HG02852 (cell line): ENCODE measurements at regions not wholly inside any gene's neighbourhood (a gene's known extent, or its start where the extent isn't known, plus 50 kb on each side); places are given as distances from the start of the nearest gene placed in this dataset.
"Not testable (repeated sequence)": the region's sequence is repeated elsewhere in the genome, so short reads cannot be mapped to it uniquely, and the experiment has no call there.

Experiments used
- ATAC-seq: cut with Tn5 transposase; IDR thresholded peaks from one replicate; pipeline ENCODE4 v1.9.1; 2021; ENCODE audit warnings: mild to moderate bottlenecking, moderate library complexity; ENCODE audit not compliant: unreplicated experiment

DNA sequence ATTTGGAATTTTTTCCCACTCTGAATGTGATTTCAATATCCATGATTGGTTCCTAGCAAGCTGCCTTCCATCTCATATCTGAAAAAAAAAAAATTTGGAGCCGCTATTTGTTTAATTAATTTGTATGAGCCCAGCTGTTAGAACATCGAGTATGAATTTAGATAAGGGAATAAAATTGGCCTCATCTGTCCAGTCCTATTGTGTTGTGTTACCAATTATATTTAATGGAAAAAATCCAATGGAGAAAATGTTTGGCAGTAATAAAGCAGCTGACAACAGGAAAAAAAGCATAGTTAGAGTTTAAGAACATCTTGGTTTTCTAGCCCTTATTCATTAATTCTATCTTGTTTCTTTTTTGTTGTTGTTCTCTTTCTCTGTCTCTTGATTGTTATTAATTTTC, 735.6 kb upstream of the RIOK2 start:
- ATAC-seq: no peak

DNA sequence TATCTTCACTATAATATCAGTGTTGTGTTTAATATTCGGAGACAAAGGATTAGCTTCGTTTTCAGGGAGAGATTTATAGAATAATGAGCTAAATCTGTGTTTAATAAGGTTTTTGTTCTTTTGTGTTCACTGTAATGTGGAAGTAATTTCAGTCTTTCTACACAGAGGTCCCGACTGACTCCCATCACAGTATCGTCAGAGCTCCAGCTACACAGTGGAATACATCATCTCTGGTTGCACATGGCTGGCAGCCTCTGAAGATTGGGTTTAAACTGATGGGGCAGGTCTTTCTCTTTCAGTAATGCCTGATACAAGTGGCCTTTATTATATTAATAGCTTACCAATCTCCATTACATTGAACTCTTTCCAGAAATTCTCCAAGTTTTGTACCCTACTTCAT, 736.7 kb upstream of the RIOK2 start:
- no peak for ATAC-seq

DNA sequence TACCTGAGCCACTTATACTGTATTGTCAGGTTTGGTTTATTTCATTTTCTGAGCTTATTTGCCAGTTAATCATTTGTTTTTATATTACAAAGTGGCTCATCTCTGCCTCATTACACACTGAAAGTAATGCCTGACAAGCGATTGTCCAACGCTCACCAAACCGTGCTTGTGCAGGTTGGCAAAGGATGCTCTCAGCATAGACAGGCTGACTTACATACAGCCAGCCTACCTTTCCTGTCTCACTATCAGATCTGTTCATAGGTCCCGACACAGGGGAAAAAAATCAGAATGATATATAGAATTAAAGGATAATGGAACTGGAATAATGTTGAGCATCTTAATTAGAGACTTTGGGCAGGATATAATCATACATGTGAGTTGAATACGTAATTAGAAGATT, 739.7 kb upstream of the RIOK2 start:
- ATAC-seq: no peak

DNA sequence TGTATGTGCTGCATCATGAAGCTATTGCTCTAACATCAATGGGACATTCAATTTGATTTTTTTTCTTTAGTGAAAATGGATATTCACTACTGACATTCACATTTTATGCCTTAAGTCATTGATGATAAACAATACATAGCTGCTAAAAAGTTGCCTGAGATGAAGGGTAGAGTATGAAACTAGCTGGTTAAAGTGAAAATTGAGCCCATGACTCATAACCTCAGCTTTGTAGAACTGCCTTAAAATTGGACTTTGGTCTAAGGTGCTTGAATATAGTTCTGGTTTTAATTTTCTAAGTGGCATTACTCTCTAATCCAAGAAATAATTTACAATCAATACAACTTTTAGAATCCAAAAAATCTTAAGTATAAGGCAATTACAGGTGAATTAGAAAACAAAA, 740.4 kb upstream of the RIOK2 start:
- no peak for ATAC-seq

DNA sequence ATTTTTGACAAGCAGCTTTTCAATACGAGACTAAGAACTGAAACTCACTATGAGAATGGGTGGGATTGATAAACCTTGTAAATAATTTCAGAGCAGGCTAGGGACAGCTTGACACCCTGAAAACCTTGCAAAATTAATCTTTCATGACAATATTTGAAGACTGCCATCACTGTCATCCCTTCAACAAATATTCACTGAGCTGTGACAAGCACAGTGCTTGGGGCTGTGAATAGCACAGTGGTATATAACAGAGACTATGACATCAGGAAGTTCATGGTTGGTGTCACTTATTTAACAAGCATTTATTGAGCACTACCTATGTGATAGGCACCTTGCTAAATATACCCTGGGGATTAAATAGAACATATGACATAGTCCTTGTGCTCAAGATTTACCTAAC, 741.0 kb upstream of the RIOK2 start:
- ATAC-seq: no peak

DNA sequence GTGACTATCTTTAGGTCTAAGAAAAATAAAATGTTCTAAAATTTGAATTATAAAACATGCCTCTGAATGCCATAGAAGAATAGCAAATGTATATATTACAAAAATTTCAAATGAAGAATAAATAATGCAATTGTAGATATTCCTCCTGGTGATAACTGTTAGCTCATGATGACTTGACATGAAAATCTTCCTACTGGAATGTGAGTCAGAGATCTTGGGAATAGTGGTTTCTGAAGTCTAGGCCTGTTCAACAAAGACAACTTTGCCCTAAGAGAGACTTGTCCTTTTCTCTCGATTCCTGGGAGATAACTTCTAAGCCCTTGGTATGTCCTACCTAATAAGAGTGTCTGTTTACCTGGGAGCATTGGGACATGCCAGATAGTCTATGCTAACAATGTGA, 746.3 kb upstream of the RIOK2 start:
- no peak for ATAC-seq

DNA sequence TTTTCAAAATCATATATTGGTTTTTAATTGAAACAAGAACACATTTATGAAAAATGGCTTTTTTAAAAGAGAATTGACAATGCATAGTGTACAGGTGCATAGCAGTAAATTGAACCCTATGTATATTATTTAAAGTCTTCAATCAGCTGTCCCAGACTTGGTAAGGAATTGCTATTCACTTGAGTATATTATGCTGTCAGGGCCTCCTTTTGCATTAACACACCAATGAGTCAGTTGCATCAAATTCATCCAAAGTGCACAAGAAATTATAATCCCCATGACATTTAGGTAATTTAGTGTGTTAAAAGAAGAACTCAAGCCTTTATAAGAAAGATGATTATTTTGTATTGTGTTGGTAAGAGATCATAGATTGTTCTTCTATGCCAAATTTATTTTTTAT, 748.8 kb upstream of the RIOK2 start:
- no peak for ATAC-seq

DNA sequence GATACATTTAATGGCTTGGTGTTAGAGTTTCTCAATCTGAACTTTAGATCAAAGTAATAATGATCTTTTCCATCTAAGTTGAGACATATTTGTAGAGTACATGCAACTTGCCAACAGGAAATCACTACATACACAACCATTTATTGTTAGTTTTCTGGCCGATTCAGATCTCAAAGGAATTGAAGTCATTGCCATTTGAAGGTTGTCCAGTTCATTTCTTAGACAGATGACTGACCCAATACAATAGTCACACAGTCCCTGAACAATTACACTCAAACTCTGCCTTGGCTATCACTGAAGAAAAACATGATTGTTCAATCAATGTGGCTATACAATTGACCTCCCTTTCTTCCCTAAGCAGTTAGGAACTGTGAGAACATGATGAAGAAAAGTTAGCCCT, 753.2 kb upstream of the RIOK2 start:
- ATAC-seq: no peak

DNA sequence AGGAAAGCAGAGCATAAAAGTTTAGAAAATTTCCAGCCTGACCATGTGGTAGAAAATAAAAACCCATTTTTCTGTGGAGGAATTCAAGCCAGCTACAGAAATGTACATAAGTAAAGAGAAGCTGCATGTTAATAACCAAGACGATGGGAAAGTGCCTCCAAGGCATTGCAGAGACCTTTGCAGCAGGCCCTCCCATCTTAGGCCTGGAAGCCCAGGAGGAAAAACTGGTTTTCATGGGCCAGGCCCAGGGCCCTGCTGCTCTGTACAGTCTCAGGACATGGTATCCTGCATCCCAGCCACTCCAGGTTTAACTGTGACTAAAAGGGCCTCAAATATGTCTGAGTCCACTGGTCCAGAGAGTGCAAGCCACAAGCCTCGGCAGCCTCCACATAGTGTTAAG, 754.8 kb upstream of the RIOK2 start:
- no peak for ATAC-seq

DNA sequence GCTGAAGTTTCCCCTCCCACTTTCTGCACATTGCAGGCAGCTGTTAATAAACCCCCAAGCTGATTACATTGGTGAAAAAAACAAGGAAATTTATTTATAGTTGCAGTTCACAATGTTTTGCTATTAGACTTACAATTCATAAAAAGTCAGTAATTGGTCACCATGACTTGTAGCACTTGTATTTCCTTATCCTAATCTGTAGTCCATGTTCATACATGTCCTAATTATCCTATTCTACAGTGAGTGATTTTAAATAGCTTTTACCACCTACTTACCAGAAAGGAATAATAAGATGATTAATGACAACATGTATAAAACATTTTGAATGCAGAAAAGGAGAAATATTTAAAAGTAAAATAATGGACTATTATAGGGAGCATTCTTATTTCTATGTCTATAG, 760.0 kb upstream of the RIOK2 start:
- no peak for ATAC-seq

DNA sequence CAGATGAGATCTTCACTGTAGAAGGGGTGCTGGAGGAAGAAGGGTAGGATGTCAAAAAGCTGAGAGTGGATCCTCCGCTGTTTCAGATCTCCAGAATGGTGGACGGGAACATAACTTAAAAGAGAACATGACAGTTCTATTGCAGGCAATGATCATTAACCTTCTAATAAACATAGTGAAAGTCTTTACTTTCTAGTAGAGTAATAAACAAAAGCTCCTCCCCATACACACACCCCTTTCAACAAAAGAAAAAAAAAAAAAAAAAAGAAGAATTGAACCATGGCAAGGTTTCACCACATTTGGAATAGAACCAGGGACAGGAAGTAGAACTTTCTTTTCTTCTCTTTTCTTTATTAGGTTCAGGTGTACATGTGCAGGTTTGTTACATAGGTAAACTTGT, 768.1 kb upstream of the RIOK2 start:
- no peak for ATAC-seq

DNA sequence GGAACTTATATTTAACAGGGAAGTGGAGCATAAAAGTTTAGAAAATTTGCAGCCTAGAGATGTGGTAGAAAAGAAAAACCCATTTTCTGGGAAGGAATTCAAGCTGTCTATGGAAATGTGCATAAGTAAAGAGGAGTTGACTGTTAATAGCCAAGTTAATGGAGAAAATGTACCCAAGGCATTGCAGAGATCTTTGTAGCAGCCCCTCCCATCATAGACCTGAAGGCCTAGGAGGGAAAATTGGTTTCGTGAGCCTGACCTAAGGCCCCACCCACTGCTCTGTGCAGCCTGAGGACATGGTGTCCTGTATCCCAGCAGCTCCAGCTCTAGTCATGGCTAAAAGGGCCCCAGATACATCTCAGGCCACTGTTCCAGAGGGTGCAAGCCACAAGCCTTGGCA, 772.4 kb upstream of the RIOK2 start:
- no peak for ATAC-seq

DNA sequence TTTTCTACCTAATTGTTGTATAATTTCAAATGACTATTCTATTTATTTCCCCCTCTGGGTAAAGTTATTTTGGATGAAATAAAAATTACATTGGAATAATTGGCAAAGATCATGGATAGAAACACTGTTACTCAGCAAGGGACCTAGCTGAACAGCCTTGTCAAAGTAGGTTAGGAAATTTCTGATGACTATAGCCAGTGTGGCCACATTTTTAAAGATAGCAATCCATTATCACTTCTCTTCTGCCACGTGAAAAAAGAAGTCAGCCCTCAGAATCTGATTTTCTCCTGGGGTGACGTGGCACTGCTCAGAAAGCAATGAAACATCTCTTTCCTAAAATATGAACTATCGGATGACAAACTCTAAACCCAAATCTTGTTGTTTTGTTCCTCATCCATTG, 784.2 kb upstream of the RIOK2 start:
- no peak for ATAC-seq

DNA sequence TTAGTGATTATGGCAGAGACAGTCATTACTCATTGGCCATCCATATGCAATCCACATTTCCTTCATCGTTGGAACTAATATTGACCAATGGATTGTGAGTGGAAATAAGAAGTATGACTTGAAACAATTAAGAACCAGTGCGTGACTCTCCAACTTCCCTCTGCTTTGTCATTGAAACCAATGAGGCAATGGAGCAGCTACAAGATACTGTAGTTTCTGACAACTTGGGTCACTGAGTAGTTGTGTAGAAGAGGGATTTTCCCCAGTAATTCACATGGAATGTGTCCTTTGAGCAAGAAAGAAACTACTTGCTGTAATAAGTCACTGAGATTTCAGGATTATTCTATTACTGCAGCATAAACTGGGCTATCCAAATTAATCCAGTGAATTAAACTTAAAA, 785.3 kb upstream of the RIOK2 start:
- no peak for ATAC-seq

DNA sequence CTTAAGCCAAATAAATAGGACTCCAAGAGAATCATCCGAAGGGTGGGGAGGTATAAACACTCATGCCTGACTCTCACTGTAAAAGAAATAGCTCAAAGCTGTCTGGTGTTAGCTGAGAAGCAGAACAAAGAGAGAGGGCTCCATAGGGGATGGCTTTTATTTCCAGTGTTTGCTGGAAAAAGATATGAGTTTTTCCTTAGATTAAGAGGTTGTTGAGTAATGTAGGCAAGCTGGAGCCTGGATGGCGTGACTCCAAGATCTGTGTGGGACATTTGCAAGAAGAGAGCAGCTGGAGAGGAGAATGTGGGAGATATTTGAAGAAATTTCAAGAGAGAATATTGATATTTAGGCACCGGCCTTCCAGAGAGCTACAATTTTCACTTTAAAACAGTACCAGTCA, 793.7 kb upstream of the RGMB start:
- no peak for ATAC-seq

DNA sequence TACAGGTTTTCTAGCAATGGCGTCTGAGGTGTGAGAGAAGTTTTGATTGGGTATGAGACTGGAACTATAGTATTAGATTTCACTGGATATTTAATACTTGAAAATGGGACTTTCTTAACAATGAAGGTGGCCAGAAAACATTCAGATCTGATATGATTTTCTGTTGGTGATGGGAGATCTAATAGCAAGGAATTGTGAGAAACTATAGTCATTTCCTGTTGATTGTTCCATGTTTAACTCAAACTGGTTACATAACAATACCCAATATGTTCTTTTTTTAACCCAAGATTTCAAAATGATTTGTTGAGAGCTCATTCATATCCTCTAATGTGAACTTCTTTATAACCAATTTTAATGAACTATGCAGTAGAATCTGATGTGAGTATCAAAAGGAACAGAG, 793.2 kb upstream of the RGMB start:
- no peak for ATAC-seq

DNA sequence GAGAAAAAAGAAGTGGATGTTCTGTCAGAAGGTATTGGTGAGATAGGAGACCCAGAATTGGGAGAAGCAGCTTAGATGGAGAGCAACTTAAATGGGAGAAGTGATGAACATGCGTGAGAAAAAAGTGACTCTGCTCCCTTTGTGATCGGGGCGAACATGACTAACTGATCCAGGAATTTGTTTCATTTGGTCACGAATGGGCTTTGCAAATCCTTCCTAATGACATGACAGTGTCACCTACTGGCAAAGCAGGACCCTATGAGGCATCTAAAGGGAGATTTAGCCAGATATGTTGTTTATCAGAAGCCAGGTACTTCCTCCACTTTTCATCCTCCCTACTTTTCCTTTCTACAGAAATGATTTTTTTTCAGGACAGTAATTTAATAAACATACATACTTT, 787.4 kb upstream of the RGMB start:
- ATAC-seq: no peak

DNA sequence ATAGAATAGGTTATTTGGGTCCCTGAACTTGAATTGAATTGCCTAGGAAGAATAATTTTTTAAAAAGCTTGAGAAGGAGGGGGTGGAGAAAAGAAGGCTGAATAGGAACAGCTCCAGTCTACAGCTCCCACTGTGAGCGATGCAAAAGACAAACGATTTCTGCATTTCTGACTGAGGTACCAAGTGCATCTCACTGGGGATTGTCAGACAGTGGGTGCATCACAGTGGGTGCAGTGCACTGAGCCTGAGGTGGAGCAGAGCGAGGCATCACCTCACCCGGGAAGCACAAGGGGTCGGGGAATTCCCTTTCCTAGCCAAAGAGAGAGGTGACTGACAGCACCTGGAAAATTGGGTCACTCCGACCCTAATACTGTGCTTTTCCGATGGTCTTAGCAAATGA, 782.2 kb upstream of the RGMB start:
- ATAC-seq: no peak

DNA sequence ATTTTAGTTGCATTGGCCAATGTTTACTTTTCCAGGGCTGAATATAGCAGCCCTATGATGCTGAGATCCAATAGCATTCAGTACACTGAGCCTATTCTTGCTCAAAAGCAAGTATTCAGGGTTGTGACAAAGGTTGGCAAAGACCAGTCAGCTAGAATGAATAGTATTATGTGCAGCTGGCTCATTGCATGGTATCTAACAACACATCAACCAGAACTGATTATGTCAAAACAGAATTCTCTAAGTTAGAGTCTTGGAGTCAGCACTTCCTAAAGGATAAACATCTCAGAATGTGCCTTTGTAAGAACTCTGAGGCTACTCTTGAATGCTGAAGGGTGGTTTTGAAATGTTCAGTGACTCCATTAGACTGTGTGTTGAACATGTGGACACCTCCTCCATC, 774.5 kb upstream of the RGMB start:
- ATAC-seq: no peak

DNA sequence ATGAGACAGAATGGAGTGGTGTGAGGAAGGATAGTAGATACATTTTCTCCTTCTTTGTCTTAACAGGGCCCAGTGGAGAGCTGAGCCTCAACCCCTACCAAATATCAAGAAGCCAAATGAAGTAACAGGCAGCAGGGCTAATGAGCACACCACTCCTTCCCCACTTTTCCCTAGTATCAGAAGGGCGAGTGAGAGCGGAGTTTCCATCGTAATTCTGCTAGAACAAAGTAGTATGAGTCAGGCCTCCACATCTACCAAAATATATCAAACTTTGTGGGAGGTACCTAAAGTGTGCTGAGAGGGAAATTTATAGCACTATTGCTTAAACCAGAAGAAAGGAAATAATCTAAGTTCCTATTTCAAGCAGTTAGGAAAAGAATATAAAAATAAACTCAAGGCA, 769.0 kb upstream of the RGMB start:
- ATAC-seq: no peak

DNA sequence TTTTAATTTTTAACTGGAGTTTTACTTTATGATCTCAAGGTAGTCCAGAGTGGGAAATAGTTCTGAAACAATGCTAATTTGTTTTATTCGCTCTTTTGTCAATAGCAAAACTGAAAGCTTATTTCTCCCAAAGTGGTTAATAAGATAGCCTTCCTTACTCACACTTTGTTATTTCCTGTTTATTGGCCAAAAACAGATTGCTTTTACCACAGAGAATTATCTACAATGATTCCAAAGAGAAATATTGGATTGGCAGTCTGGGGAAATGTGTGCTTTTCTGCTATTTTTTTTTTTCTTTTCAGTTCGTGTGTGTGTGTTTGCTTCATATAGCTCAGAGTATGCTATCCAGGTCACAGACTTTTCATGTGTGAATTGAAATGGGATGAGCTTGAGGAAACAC, 756.7 kb upstream of the RGMB start:
- no peak for ATAC-seq

DNA sequence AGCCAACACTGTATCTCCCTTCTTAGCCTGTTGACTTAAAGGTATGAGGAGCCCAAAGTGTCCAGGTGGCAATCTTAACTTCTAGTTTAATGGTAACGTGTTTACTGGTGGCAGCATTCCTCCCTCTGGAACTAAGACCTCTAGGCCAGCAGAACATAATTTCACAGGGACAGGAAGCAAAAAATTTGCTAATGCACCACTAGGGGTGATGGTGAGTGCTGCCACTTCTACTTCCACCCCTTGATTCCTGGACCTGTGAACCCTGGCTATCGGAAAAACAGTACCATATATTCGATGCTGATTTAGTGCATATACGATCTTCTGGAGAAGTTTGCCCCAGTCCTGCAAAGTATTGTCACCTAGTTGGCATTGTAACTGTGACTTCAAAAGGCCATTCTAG, 743.2 kb upstream of the RGMB start:
- not testable (repeated sequence) for ATAC-seq

DNA sequence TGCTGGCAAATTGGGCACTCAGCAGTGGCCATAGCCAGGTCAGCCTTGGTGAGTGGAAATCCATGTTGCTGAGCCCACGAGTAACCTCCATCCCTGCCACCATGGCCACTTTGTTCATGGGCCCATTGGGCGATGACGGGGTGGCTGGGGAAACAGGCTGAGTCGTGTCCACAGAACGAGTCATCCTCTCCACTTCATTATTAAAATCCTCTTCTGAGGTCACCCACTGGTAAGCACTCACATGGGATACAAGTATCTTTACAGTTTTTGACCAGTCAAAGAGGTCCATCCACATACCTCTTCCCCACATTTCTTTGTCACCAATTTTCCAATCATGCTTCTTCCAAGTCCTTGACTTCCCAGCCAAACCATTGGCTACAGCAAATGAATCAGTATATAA, 742.4 kb upstream of the RGMB start:
- not testable (repeated sequence) for ATAC-seq

DNA sequence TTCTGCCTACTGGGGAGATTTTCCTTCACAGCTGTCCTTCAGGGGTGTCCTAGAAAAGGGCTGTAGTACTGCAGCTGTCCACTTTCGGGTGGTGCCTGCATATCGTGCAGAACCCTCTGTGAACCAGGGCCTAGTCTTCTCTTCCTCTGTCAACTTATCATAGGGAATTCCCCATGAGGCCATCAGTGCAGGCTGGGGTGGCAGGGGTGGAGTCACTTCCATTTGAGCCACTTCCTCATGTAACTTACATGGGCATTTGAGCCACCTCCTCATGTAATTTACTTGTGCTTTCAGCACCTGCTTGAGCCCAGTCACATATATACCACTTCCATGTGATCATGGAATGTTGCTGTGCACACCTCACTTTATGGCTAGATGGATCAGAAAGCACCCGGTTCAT, 742.0 kb upstream of the RGMB start:
- ATAC-seq: no peak
